DMS79 (cell line): ENCODE measurements at regions not wholly inside any gene's neighbourhood (a gene's known extent, or its start where the extent isn't known, plus 50 kb on each side); places are given as distances from the start of the nearest gene placed in this dataset.
A peak's percentile ranks its signal among the peaks of the same experiment; 100 is the strongest.
"Not testable (repeated sequence)": the region's sequence is repeated elsewhere in the genome, so short reads cannot be mapped to it uniquely, and the experiment has no call there.

ENCODE experiments used
- DNase-seq: peaks from one replicate; lab custom pipeline; 2025; lab: John Stamatoyannopoulos, UW

DNA sequence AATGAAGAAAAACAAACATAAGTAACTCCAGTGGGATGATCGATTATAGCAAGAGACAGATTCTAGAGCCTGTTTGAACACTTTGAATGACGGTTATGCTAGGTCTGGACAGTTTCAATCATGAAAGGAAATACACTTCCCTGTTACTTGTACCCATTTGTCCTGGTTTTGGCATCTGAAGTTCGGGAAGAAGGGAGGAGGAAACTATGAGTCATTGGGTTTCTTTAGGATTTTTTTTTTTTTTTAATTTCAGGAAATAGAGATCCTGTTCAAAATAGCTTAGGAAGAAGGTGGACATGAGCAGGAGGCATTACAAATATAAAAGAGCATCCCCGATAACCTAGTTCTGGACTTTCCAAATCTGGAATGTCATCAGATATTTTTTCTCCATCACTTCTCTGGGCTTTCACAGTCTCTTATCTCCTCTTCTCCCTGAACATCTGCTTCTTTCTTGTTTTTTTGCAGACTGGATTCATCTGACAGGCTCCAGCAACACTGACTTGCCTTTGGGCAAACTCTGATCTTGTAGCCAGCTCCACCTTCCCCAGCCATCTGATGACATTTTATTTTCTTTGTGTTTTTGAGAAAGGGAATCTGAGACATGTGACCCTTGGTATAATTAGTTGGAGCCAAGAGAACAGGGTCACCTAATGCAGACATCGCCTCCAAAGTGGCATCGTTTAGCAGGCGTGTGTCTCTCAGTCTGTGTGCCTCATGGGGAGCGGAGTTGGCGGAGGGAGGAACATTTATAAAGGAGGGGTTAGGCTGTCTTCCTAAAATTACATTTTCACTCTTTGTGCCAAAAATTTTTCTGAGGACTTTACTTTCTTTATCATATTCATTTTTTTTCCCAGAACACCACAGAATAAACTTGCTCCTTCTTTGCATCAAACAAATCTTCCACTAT is 195.3 kb upstream of the EPHA4 start:
- DNase-seq = no peak

DNA sequence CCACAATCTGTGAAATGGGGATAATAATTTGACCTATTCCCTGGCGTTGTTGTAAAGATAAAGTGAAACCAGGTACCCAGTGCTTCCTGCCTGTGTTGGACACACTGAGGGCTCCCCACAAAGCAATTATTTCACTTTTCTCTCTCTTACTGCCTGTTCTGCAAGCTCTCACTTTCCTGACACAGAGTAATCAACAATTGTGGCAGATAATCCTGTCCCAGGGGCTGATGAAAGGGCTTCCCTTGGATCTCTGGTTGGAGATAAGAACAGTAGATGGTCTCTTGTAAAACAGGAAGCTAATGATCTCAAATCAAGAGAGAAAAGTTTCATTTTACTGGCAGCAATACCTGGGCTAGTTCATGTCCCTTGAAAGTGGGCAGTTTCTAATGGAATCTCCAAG is 190.4 kb upstream of the EPHA4 start:
- no peak for DNase-seq

DNA sequence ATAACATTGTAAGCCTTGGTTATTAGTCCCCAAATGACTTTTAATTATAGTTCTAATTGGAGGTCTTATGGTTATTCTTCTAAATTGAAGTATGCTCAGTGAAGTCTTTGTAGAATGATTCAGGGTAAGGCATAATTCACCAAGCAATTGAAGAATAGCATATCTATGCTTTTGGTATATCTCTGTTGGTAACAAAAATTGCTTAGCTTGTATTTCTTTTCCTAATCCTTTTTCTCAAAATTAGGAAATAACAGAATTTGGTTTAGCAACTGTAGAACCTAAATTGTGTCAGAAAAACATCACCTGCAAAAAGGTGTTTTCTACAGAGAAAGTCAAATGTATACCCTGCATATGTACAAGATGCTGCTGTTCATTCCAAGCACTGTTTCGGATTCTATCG is 189.2 kb upstream of the EPHA4 start:
- no peak for DNase-seq

DNA sequence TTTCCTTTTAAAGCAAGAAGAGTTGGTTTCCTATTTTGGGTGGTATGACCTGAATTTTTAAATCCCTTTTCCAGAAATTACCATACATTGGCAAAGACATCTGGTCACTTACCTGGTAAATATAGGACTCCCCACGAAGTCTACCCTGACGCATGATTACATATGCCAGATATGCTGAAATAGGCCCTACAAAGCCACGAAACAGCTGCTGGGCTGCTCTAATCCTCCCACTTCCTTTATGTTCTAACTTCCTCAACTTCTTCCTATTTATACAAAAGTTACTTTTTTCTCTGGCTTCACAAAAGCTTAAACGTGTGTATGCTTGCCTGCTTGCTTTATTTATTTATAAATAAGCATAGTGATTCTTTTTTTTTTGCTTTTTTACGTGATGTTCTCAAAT is 186.0 kb upstream of the EPHA4 start:
- no peak for DNase-seq

DNA sequence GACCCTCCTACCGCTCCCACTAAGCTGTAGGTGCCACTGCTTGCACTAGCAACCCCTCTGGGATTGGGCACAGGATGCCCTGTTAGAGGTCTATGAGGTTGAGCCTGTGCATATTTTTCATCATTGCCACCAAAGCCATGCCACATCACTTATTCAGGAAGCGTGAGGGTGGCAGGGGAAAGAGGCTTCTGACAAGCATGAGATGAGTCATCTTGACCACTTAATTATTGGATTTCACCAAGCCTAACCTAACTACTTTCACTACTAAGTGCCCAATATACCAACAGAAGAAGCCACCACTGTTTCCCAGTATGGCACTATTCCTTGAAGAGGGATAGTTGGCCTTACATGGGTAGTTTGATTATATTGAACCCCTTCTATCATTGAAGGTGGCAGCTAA is 181.3 kb upstream of the EPHA4 start:
- no peak for DNase-seq

DNA sequence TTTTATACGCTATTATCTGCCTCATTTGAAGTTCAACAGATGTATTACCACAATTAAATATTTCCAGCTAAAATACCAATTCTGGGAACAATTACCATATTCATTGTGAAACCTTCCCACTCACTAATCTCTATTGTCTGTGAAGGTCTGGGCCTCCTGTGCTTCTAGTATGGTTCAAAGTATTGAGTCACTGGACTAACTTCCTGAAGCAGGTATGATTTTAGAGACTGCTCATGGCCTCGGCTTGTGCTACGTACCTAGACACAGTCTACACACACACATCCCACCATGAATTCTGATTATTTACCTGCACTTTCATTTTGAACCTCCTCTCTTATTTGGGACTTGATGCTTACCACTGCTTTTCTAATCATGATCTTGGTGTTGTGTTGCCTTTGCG is 180.7 kb upstream of the EPHA4 start:
- no peak for DNase-seq

DNA sequence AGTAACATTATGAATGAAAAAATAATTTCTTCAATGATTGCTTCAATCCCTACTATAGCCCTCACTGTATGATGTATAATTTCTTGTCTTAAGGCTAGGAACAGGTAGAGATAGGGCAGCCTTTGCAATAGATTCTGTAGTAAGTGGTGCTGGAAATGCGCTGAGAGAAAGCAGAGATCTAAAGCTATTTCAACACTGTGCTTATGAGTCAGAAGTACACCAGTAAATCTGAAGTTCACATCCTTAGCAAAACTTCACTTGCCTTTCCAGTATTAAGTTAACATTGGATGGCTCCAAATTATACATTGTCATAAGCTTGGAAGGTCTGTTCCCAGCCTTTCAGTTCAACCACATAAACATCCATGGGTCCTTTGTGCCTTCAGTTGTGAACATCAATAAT is 178.2 kb upstream of the EPHA4 start:
- DNase-seq = no peak

DNA sequence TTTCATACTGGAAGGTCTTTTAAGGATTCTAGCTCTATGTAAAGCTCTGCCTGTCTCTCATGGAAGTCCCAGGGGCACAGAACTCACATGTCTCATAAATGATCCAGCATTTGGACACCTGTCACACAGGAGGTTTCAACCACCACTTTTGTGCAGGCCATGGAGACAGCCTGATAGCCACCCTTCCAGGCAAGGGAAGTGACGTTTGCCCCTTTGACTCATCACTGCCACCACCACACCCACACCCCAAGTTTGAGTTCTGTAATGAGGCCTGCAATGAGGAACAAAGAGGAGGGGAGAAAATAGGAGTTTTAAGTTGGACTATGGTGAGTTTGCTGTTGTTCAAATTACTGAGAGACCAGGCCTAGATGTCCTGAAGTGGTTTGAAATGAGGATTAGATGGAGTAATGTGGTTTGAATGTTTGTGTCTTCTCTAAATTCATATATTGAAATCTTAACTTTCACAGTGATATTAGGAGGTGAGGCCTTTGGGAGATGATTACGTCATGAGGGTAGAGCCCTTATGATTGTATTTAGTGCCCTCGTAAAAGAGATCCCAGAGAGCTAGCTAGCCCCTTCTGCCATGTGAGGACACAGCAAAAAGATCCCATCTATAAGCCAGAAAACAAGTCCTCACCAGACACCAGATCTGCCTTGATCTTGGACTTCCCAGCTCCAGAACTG is 175.3 kb upstream of the EPHA4 start:
- DNase-seq = no peak

DNA sequence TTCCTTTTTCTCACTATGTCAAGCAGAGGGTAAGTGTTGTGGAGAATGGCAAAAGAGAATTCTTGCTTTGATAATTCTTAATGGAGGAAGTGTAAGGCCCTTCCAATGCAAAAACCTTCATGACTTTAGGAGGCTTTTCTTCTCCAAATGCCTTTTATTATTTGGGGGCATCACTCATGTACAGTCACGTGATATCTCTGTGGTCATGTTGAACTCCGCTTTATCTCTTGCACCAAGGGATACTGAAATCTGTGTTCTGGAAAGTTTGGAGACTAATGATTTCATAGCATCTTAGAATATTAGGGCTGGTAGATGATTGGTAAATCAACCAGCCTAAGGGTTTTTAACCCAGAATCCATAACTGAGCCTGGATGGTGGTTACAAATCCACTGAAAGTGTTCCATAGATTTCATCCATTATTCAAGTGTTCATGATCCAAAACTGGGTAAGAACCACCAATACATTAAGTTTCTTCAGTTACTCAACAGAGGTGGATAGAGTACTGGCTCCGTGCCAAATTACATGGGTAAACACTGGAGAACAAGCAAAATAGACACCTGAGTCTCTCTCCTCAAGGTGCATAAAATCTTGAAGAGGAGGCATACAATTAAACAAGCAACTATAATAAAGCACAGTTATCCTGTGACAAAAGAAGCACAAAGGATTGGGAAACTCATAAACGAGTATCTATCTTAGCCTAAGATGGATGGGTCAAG is 169.6 kb upstream of the EPHA4 start:
- DNase-seq = no peak

DNA sequence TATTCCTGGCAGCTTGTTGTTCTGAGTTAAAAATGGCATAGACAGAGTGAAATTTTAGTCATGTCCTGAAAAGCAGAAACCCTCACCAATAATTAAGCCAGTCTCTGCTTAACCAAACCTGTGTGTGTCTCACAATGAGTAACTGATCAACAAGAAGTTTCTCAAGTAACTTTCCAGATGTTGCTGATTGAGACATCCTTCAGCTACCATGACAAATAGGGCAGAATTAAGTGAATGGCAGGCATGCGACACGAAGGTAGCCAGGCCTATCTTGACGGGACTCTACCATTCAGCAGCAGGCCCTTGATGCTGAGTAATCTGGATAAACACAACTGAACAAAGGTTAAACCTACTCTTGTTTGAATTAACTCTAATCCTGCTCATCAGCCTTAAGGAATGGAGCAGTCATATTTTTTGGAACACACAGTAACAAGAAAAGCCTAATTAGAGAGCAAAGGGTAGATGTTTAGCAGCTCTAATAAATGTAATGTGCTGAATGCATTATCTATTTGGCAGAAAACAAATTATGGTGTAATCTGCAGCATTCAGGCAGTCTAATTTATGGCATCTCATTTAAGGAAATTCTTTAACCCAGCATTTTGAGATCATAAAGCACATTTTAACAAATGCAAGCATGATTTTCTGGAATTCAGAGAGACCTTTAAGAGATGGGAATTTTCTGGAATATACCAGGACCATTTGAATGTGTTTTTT is 159.5 kb upstream of the EPHA4 start:
- DNase-seq = no peak

DNA sequence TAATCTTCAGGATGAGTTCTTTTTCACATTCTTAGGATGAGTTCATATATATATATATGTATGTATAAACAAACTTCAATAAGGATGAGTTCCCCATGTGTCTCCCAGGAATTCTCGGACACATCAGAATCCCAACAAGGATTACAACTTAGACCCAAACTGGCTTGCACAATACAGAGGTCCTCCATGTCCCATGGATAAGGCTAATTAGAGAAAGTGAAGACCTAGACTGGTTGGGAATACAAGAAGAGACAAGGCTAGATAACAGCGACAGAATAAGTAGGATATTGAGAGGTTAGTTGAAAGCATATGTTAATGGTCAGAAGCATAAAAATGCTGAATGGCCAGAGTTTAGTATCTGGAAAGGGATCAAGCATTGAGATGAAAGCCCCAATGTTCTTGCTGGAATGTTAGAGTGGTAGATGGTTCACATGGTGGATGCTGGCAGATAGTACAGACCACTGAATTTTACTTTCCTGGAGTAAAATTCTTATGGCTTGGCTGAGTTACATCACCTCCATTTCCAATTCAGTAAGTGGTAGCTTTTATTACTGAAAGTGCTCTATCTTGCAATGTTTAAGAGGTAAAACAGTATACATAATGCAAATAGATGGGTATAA is 154.9 kb upstream of the EPHA4 start:
- no peak for DNase-seq

DNA sequence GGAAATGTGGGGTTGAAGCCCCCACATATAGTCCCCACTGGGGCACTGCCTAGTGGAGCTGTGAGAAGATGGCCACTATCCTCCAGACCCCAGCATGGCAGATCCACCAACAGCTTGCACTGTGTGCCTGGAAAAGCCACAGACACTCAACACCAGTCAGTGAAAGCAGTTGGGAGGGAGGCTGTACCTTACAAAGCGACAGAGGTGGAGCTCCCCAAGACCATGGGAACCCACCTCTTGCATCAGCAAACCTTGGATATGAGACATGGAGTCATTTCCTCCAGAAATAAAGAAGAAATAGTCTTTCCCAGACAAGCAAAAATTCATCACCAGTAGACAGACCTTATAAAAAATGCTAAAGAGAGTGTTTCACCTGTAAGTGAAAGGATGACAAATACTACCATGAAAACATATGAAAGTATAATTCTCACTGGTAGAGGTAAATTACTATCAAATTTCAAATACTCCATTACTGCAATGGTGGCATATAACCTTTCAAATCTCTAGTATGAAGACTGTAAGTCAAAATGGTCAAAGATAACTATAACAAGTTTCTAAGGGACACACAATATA is 152.6 kb upstream of the EPHA4 start:
- no peak for DNase-seq

DNA sequence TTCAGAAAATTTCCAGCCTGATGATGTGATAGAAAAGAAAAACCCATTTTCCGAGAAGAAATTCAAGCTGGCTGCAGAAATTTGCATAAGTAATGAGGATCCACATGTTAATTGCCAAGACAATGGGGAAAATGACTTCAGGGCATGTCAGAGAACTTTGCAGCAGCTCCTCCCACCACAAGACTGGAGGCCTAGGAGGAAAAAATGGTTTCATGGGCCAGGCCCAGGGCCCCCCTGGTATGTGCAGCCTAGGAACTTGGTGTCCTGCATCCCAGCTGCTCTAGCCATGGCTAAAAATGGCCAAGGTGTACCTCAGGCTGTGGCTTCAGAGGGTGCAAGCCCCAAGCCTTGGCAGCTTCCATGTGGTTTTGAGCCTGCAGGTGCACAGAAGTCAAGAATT is 152.0 kb upstream of the EPHA4 start:
- DNase-seq = not testable (repeated sequence)

DNA sequence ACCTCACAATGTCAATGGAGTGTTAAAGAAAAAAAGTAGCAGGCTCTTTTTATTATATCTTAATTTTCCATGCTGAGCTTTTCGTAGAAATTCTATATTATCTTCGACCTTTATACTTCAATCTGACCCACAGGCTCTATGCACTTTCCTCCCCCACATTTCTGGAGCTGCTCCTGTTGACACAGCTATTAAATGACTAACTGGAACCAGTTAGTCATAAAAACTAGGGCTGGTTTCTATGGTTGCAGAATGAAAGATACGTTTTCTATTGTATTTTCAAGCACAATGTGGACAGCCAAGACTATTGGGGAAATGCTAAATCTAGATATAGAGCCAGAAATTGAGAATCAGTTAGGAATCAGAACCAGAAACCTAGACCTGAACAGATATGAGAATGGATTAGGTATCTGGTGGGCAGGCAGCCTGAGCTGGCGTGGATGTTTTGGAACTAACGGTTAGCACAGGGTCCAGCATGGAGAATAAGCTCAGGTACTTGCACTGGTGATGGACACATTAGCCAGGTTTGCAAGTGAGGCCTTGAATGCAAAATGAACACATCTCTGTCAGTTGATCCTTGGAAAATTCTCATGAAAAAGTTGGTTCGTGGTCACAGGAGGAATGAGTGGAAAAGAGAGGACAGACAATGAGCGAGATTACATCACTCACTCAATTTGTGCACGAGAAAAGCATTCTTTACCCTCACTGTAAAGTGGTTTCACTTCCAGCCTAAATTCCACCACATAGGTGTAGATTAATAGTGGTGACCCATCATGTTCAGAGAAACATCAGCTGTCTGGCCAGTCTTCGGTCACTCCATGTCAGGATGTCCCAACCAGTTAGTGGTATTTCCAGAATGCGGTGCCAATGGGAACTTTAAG is 144.6 kb upstream of the EPHA4 start:
- DNase-seq = no peak

DNA sequence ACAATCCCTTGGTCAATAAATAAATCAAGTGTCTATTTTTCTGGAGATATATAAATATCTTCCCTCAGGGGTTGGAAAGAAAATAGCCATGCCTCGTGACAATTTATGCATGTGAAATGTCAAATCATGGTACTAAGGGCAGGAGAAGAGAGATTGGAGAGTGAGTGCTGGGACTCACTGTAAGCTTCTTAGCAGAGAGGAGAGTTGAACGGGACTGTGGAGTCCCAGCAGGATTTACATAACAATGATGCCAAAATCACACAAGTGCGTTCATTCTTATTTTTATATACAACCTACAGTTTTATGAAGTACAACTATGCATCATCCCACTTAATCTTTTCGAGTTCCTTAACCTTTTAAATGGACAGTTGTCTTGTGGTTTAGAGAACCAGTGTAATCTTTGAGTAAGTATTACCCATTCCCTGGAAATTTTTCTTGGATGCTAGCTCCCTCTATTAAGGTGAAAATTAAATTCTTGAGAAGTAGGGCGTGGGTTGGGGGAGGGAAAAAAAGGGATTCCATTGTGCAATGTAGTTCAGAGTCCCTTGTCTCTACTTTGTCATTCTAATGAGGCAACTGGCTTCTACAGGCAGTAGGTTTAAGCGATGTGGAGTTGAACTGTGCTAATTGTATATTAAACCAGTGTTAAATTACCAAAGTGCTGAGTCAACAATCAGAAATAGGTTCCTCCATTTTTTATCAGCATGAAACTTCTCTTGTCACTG is 143.6 kb upstream of the EPHA4 start:
- DNase-seq = no peak

DNA sequence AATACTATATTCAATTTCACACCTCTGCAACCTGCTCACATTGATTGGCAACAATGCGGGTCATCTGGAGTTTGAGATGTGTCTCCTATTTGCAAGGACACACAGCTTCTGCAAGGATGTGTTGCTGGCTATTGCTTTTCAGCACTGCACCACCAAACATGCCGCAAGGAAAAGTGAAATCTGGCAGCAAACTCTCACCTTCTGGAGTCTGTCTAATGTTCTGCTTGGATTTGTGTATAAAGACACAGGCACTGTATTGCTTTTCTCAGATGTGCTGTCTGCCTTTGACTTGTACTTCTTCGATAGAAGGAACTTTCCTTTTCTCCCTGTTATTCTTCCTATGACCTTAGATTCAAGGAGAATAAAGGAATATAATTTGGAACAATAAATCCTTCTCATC is 138.6 kb upstream of the EPHA4 start:
- no peak for DNase-seq

DNA sequence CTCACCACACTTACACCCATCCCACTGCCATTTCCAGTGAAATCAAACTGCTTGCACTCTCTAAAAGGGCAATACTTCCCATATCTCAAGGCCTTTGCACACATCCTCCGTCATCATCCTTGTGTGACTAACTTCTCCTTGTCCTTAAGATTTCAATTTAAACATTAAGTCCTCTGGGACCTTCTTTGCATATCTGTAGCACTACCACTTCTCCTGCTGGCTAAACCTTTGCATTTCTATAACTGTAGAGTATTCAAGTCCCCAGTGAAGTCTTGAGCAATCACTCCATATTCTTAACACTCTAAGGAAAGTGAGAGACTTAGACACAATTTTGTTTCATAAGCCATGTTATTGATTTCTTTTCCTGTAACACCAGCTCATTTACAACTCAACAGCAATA is 136.8 kb upstream of the EPHA4 start:
- no peak for DNase-seq

DNA sequence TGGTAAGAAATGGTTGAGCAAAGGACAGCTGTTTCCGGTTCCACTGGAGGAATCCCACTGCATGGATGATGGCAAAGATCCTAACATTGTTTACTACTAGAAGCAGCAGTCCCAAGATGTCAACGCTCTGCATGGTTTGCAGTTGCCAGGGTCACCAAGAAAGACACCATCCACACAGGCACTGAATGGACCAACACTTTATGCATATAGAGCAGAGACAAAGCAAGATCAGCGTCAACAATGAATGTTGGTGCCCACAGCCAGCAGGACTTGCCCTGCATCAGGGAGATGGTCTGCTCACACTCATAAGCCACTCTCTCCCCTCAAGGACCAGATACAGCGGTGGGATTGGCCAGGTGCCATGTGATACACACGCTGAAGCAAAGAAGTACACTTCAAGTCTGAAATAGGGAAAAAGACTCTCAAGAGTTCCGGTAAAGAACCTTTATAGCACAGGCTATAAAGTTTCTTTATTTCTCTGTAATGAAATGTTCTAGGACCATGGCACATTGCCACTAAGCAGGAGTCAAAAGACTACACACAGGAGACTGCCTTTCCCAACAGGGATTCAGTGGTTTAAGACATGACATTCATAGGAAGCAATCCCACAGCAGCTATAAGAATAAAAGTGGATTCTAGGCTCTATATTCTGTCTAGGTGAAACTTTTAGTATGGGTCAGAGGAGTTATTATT is 133.2 kb upstream of the EPHA4 start:
- peak; percentile 84 for DNase-seq

DNA sequence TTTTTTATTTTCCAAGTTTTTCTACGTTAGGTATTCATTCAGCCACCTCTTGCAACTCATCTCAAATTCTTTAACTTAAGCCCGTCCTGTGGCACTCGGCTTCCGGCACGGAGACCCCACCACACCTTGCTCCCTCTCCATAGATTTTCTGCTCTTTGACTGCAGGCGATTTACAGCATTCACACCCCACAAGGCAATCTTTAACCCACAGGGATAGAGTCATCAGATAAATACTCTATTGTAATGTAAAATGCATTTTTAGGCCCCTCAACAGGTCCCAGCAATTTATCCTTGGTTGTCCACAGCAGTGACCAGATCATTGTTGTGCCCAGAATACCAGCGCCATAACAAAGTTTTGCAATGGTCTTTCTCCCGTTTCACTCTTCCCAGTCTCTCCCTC is 132.3 kb upstream of the EPHA4 start:
- DNase-seq = no peak
